SK-N-SH treated with all-trans-retinoic acid at 6 μM for 48 hours (cell line): ENCODE measurements at regions not wholly inside any gene's neighbourhood (a gene's known extent, or its start where the extent isn't known, plus 50 kb on each side); places are given as distances from the start of the nearest gene placed in this dataset.

ENCODE experiments used
- ATAC-seq: fragments of 200-7000 bp; cut with Tn5 transposase; 3 replicates; pipeline ENCODE4 v1.9.1; 2020; ENCODE audit warnings: mild to moderate bottlenecking, moderate library complexity
- ARNTL ChIP-seq: fragments of 450-650 bp; formaldehyde crosslinking; IDR thresholded peaks from 2 replicates; pipeline ENCODE4 v1.5.0; 2020; ENCODE audit warnings: low read depth, mild to moderate bottlenecking, moderate library complexity, borderline replicate concordance
- BACH2 ChIP-seq: fragments of 250-450 bp; sonication (Bioruptor Pico); IDR thresholded peaks from 2 replicates; pipeline ENCODE4 v1.9.0; 2021; ENCODE audit warnings: mild to moderate bottlenecking, borderline replicate concordance
- CREB5 ChIP-seq: fragments of 250-450 bp; sonication (Bioruptor Pico); IDR thresholded peaks from 2 replicates; pipeline ENCODE4 v1.5.1; 2020; ENCODE audit warnings: low read depth, mild to moderate bottlenecking, moderate library complexity
- CSRNP3 ChIP-seq: fragments of 250-450 bp; sonication (Bioruptor Pico); IDR thresholded peaks from 2 replicates; pipeline ENCODE4 v1.5.1; 2021; ENCODE audit warnings: mild to moderate bottlenecking, moderate library complexity
- ESRRG ChIP-seq: fragments of 250-450 bp; sonication (Bioruptor Pico); IDR thresholded peaks from 2 replicates; pipeline ENCODE4 v1.6.1; 2021; ENCODE audit warnings: mild to moderate bottlenecking
- ISL1 ChIP-seq: fragments of 250-450 bp; sonication (Bioruptor Pico); IDR thresholded peaks from 2 replicates; pipeline ENCODE4 v2.1.2; 2022; ENCODE audit warnings: mild to moderate bottlenecking, moderate library complexity
- OSR1 ChIP-seq: fragments of 250-450 bp; sonication (Bioruptor Pico); IDR thresholded peaks from 2 replicates; pipeline ENCODE4 v1.8.0; 2022; ENCODE audit warnings: moderate library complexity, mild to moderate bottlenecking, inconsistent platforms
- PATZ1 ChIP-seq: fragments of 250-450 bp; sonication (Bioruptor Pico); IDR thresholded peaks from 2 replicates; pipeline ENCODE4 v1.8.0; 2020; ENCODE audit warnings: mild to moderate bottlenecking, moderate library complexity, borderline replicate concordance
- POU6F1 ChIP-seq: fragments of 250-450 bp; sonication (Bioruptor Pico); IDR thresholded peaks from 2 replicates; pipeline ENCODE4 v1.8.0; 2021; ENCODE audit warnings: low read depth, mild to moderate bottlenecking, moderate library complexity, borderline replicate concordance
- PPARA ChIP-seq: fragments of 250-450 bp; sonication (Bioruptor Pico); IDR thresholded peaks from 2 replicates; pipeline ENCODE4 v1.5.0; 2020; ENCODE audit warnings: mild to moderate bottlenecking, borderline replicate concordance
- RARB ChIP-seq: fragments of 250-450 bp; sonication (Bioruptor Pico); IDR thresholded peaks from 2 replicates; pipeline ENCODE4 v1.8.0; 2021; ENCODE audit warnings: mild to moderate bottlenecking, moderate library complexity
- SNAI2 ChIP-seq: fragments of 250-450 bp; sonication (Bioruptor Pico); IDR thresholded peaks from 2 replicates; pipeline ENCODE4 v1.5.0; 2020; ENCODE audit warnings: mild to moderate bottlenecking, moderate library complexity
- TCF4 ChIP-seq: fragments of 250-450 bp; sonication (Bioruptor Pico); IDR thresholded peaks from 2 replicates; pipeline ENCODE4 v1.8.0; 2021; ENCODE audit warnings: mild to moderate bottlenecking, moderate library complexity, borderline replicate concordance
- TOX ChIP-seq: fragments of 250-450 bp; sonication (Bioruptor Pico); IDR thresholded peaks from 2 replicates; pipeline ENCODE4 v1.8.0; 2021; ENCODE audit warnings: mild to moderate bottlenecking, moderate library complexity, borderline replicate concordance
- TSHZ2 ChIP-seq: fragments of 250-450 bp; sonication (Bioruptor Pico); IDR thresholded peaks from 2 replicates; pipeline ENCODE4 v1.5.0; 2020; ENCODE audit warnings: mild to moderate bottlenecking, moderate library complexity
- ZFP3 ChIP-seq: fragments of 250-450 bp; sonication (Bioruptor Pico); IDR thresholded peaks from 2 replicates; pipeline ENCODE4 v1.5.0; 2020; ENCODE audit warnings: mild to moderate bottlenecking, moderate library complexity
- ZNF565 ChIP-seq: fragments of 450-650 bp; formaldehyde crosslinking; conservative IDR thresholded peaks from 2 replicates; pipeline ENCODE4 v1.5.0; 2020; ENCODE audit warnings: low read depth, mild to moderate bottlenecking, moderate library complexity
- ZNF70 ChIP-seq: fragments of 450-650 bp; formaldehyde crosslinking; IDR thresholded peaks from 2 replicates; pipeline ENCODE4 v1.5.0; 2020; ENCODE audit warnings: mild to moderate bottlenecking, moderate library complexity
- ZNF8 ChIP-seq: fragments of 450-650 bp; formaldehyde crosslinking; IDR thresholded peaks from 2 replicates; pipeline ENCODE4 v1.5.0; 2020; ENCODE audit warnings: mild to moderate bottlenecking, moderate library complexity

GRCh38 chr16:59126486-59126885 lies 392.4 kb upstream of the GOT2 start:
- no peak for ATAC-seq
- TF ChIP-seq RARB (no peak), ZNF70 (CRISPR knock-in tag) (no peak), OSR1 (CRISPR knock-in tag) (no peak), CREB5 (CRISPR knock-in tag) (no peak), ISL1 (CRISPR knock-in tag) (no peak)
- TF ChIP-seq, all 23 proteins: peak for 0

- TF ChIP-seq ARNTL (CRISPR knock-in tag) = no peak
- TF ChIP-seq RARB = no peak
- no peak for TF ChIP-seq SNAI2
- TF ChIP-seq POU6F1 (CRISPR knock-in tag) = no peak
- TF ChIP-seq CREB5 (CRISPR knock-in tag) = no peak
- no peak for TF ChIP-seq ZNF8 (CRISPR knock-in tag)
- no peak for ATAC-seq
Measured at GRCh38 chr16:59124056-59124455, 389.9 kb upstream of the GOT2 start.

GRCh38 chr16:59123479-59123878 lies 389.4 kb upstream of the GOT2 start:
- TF ChIP-seq TSHZ2 (CRISPR knock-in tag) = no peak
- no peak for TF ChIP-seq ZNF565 (CRISPR knock-in tag)
- no peak for TF ChIP-seq ISL1 (CRISPR knock-in tag)
- no peak for TF ChIP-seq ZNF70 (CRISPR knock-in tag)
- TF ChIP-seq POU6F1 (CRISPR knock-in tag) = no peak
- no peak for TF ChIP-seq TOX (CRISPR knock-in tag)
- no peak for TF ChIP-seq ZFP3 (CRISPR knock-in tag)
- no peak for TF ChIP-seq SNAI2
- no peak for TF ChIP-seq CSRNP3 (CRISPR knock-in tag)
- no peak for TF ChIP-seq CREB5 (CRISPR knock-in tag)
- TF ChIP-seq ESRRG (CRISPR knock-in tag) = no peak
- no peak for TF ChIP-seq ARNTL (CRISPR knock-in tag)
- TF ChIP-seq PATZ1 (CRISPR knock-in tag) = no peak
- no peak for TF ChIP-seq TCF4 (CRISPR knock-in tag)
- TF ChIP-seq PPARA (CRISPR knock-in tag) = no peak
- TF ChIP-seq OSR1 (CRISPR knock-in tag) = no peak
- TF ChIP-seq ZNF8 (CRISPR knock-in tag) = no peak
- TF ChIP-seq BACH2 (CRISPR knock-in tag) = no peak
- TF ChIP-seq RARB = no peak
- no peak for ATAC-seq
